Activated CD4-positive, alpha-beta memory T cell treated with anti-CD3 and anti-CD28 coated beads for 36 hours (primary cell): ENCODE measurements at regions not wholly inside any gene's neighbourhood (a gene's known extent, or its start where the extent isn't known, plus 50 kb on each side); places are given as distances from the start of the nearest gene placed in this dataset.

Experiments used
- CTCF ChIA-PET: fragments of 350-600 bp; sonication (Branson Sonifier 250); formaldehyde crosslinking; loops from one replicate; lab custom pipeline; 2021; ENCODE audit warnings: antibody characterized with exemption, inconsistent platforms; lab: Charles Lee
- POLR2A ChIA-PET: fragments of 350-600 bp; sonication (Branson Sonifier 250); formaldehyde crosslinking; loops from one replicate; lab custom pipeline; 2021; ENCODE audit warnings: antibody characterized with exemption; lab: Charles Lee
- DNase-seq: peaks from one replicate; pipeline ENCODE4 v3.0.0-alpha.2; 2020
- H3K27ac Mint-ChIP-seq: one replicate; pipeline ENCODE4 v1.8.0; 2021; ENCODE audit warnings: mixed read lengths
- H3K27me3 Mint-ChIP-seq: one replicate; pipeline ENCODE4 v1.8.0; 2021; ENCODE audit warnings: mixed read lengths
- H3K36me3 Mint-ChIP-seq: one replicate; pipeline ENCODE4 v1.8.0; 2021; ENCODE audit warnings: mixed read lengths
- H3K4me1 Mint-ChIP-seq: one replicate; pipeline ENCODE4 v1.8.0; 2021; ENCODE audit warnings: low read depth, mixed read lengths
- H3K4me3 Mint-ChIP-seq: one replicate; pipeline ENCODE4 v1.8.0; 2021; ENCODE audit warnings: mild to moderate bottlenecking, mixed read lengths
- H3K9me3 Mint-ChIP-seq: one replicate; pipeline ENCODE4 v1.8.0; 2021; ENCODE audit warnings: mixed read lengths
- intact Hi-C: fragments of 100-400 bp; cut with micrococcal nuclease; formaldehyde crosslinking; loops from one replicate; pipeline ENCODE4 v1.15.1; 2023

- intact Hi-C loops: no loop called here
- Mint-ChIP-seq H3K36me3 (no peaks in the 10 kb centered on the region), H3K27me3 (no peaks in the 10 kb centered on the region), H3K4me1 (no peaks in the 10 kb centered on the region), H3K9me3 (no peaks in the 10 kb centered on the region), H3K27ac (no peak overlapping the region), H3K4me3 (no peak overlapping the region)
- ChIA-PET POLR2A (no interaction called here), CTCF (no interaction called here)
- no peak for DNase-seq
Observed at GRCh38 chr4:13142191-13142590, 341.9 kb downstream of the RAB28 start.

GRCh38 chr4:13137390-13137789 lies 346.8 kb downstream of the RAB28 start:
- ChIA-PET POLR2A (no interaction called here), CTCF (no interaction called here)
- Mint-ChIP-seq H3K4me1 (no peaks in the 10 kb centered on the region), H3K36me3 (no peaks in the 10 kb centered on the region), H3K9me3 (no peaks in the 10 kb centered on the region), H3K27ac (no peak overlapping the region), H3K27me3 (no peaks in the 10 kb centered on the region), H3K4me3 (no peak overlapping the region)
- intact Hi-C loops: no loop called here
- no peak for DNase-seq

GRCh38 chr4:13133700-13134099 lies 350.4 kb downstream of the RAB28 start:
- CTCF ChIA-PET: no interaction called here
- no peak for DNase-seq
- H3K9me3 Mint-ChIP-seq: no peaks in the 10 kb centered on the region
- H3K27ac Mint-ChIP-seq: no peak overlapping the region
- no peaks in the 10 kb centered on the region for H3K36me3 Mint-ChIP-seq
- POLR2A ChIA-PET: no interaction called here
- H3K4me3 Mint-ChIP-seq: no peak overlapping the region
- H3K27me3 Mint-ChIP-seq: no peaks in the 10 kb centered on the region
- H3K4me1 Mint-ChIP-seq: no peaks in the 10 kb centered on the region
- intact Hi-C loops: no loop called here

DNA sequence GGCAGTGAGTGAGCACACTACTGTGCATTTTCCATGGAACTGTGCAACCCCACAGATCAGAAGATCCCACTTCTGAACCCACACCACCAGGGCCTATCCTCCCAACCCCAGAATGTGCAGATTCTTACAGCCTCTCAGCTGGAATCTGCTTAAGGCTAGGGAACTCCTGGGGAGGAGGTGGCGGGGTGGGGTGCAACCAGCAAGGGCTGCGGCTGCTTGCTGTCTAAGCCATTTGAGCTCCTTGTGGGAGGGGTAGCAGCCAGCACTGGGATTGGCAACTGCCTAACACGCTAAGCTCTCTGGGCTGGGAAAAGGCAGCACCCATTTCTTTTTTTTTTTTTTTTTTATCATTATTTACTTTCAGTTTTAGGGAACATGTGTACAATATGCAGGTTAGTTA lies 353.3 kb downstream of the RAB28 start:
- no peaks in the 10 kb centered on the region for H3K36me3 Mint-ChIP-seq
- H3K27me3 Mint-ChIP-seq: no peaks in the 10 kb centered on the region
- H3K9me3 Mint-ChIP-seq: no peaks in the 10 kb centered on the region
- intact Hi-C loops: no loop called here
- no peak for DNase-seq
- ChIA-PET POLR2A (no interaction called here), CTCF (no interaction called here)
- no peak overlapping the region for H3K4me3 Mint-ChIP-seq
- no peak overlapping the region for H3K27ac Mint-ChIP-seq
- H3K4me1 Mint-ChIP-seq: no peaks in the 10 kb centered on the region

GRCh38 chr4:13129095-13129494 lies 355.0 kb downstream of the RAB28 start:
- no peak overlapping the region for H3K27ac Mint-ChIP-seq
- no peaks in the 10 kb centered on the region for H3K9me3 Mint-ChIP-seq
- ChIA-PET CTCF (no interaction called here), POLR2A (interaction anchor here (1.1 kb wide), 1 partner anchor 31 kb away, joined by 3 read pairs; no protein-coding TSS in a partner anchor)
- H3K27me3 Mint-ChIP-seq: no peaks in the 10 kb centered on the region
- no peak for DNase-seq
- H3K36me3 Mint-ChIP-seq: no peaks in the 10 kb centered on the region
- no peaks in the 10 kb centered on the region for H3K4me1 Mint-ChIP-seq
- H3K4me3 Mint-ChIP-seq: no peak overlapping the region
- intact Hi-C loops: no loop called here

- POLR2A ChIA-PET: no interaction called here
- CTCF ChIA-PET: no interaction called here
- Mint-ChIP-seq H3K27me3 (no peaks in the 10 kb centered on the region), H3K4me3 (no peak overlapping the region), H3K36me3 (no peaks in the 10 kb centered on the region), H3K4me1 (no peaks in the 10 kb centered on the region), H3K9me3 (no peaks in the 10 kb centered on the region), H3K27ac (no peak overlapping the region)
- DNase-seq: no peak
- intact Hi-C loops: no loop called here
Observed at GRCh38 chr4:13126976-13127910, 356.9 kb downstream of the RAB28 start.

- Mint-ChIP-seq H3K4me1 (no peaks in the 10 kb centered on the region), H3K36me3 (no peaks in the 10 kb centered on the region), H3K4me3 (no peak overlapping the region), H3K27ac (no peak overlapping the region), H3K27me3 (no peaks in the 10 kb centered on the region), H3K9me3 (peaks cover 2% of the 10 kb centered on the region)
- ChIA-PET POLR2A (no interaction called here), CTCF (no interaction called here)
- no peak for DNase-seq
- intact Hi-C loops: no loop called here
Observed at GRCh38 chr4:13118633-13119032, 365.5 kb downstream of the RAB28 start.

- POLR2A ChIA-PET: no interaction called here
- no peaks in the 10 kb centered on the region for H3K4me1 Mint-ChIP-seq
- no peaks in the 10 kb centered on the region for H3K36me3 Mint-ChIP-seq
- DNase-seq: no peak
- intact Hi-C loops: no loop called here
- CTCF ChIA-PET: no interaction called here
- no peaks in the 10 kb centered on the region for H3K27me3 Mint-ChIP-seq
- no peak overlapping the region for H3K27ac Mint-ChIP-seq
- no peak overlapping the region for H3K4me3 Mint-ChIP-seq
- peaks cover 7% of the 10 kb centered on the region for H3K9me3 Mint-ChIP-seq
Observed at GRCh38 chr4:13117185-13117584, 367.0 kb downstream of the RAB28 start.

- no peak for DNase-seq
- peaks cover 24% of the 10 kb centered on the region for H3K9me3 Mint-ChIP-seq
- CTCF ChIA-PET: no interaction called here
- no peak overlapping the region for H3K27ac Mint-ChIP-seq
- intact Hi-C loops: no loop called here
- no peak overlapping the region for H3K4me3 Mint-ChIP-seq
- POLR2A ChIA-PET: no interaction called here
- H3K4me1 Mint-ChIP-seq: no peaks in the 10 kb centered on the region
- H3K27me3 Mint-ChIP-seq: no peaks in the 10 kb centered on the region
- peaks cover 3% of the 10 kb centered on the region for H3K36me3 Mint-ChIP-seq
Observed at GRCh38 chr4:13112030-13112429, 372.1 kb downstream of the RAB28 start.

GRCh38 chr4:13109536-13109935 lies 374.6 kb downstream of the RAB28 start:
- ChIA-PET CTCF (no interaction called here), POLR2A (no interaction called here)
- peaks cover 3% of the 10 kb centered on the region for H3K36me3 Mint-ChIP-seq
- intact Hi-C loops: no loop called here
- DNase-seq: no peak
- H3K27ac Mint-ChIP-seq: no peak overlapping the region
- H3K4me3 Mint-ChIP-seq: no peak overlapping the region
- H3K27me3 Mint-ChIP-seq: no peaks in the 10 kb centered on the region
- H3K4me1 Mint-ChIP-seq: no peaks in the 10 kb centered on the region
- H3K9me3 Mint-ChIP-seq: peaks cover 22% of the 10 kb centered on the region

DNA sequence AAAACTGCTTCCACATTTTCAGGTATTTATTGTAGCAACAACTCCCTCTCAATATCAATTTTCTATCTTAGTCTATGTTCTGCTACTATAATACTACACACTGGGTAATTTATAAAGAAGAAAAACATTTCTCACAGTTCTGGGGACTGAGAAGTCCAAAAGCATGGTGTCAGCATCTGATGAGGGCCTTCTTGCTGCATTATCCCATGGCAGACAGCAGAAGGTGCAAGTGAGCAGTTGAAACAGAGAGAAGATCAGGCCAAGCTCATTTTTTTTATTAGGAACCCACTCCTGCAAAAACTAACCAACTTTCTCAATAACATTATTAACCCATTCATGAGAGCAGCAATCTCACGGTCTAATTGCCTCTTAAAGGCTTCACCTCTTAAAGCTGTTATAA lies 376.0 kb downstream of the RAB28 start:
- Mint-ChIP-seq H3K4me3 (no peak overlapping the region), H3K9me3 (peaks cover 22% of the 10 kb centered on the region), H3K36me3 (peaks cover 3% of the 10 kb centered on the region), H3K4me1 (no peaks in the 10 kb centered on the region), H3K27ac (no peak overlapping the region), H3K27me3 (no peaks in the 10 kb centered on the region)
- DNase-seq: no peak
- ChIA-PET POLR2A (no interaction called here), CTCF (no interaction called here)
- intact Hi-C loops: no loop called here

DNA sequence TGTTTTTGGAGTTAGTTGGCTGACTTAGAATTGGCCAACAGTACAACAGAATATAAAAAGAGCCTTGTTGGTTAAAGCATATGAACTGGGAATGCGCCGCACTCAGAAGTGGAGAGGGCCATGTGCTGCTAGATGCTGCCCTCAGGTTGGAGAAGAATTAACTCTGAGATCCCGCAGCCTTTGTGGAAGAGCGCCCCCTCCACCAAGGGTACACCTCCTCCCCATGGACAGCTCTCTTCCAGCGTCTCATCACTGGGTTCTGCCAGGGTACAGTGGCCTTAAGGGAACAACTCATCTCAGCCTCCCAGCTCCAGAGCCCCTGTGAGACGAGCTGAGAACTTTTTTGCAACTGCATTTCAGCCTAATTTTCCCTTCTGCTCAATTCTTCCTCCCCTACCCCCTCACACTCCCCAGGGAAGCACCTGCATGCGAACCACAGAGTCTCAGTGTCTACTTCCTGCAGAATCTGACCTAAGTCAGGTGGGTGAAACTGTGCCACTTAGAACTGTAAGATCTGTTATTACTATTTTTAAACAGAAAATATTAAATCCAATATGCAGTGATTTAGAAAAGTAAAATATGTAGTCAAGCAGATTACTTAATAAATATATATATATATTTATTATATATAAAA lies 380.6 kb downstream of the RAB28 start:
- ChIA-PET CTCF (no interaction called here), POLR2A (no interaction called here)
- no peaks in the 10 kb centered on the region for H3K27me3 Mint-ChIP-seq
- intact Hi-C loops: no loop called here
- H3K27ac Mint-ChIP-seq: no peak overlapping the region
- no peaks in the 10 kb centered on the region for H3K36me3 Mint-ChIP-seq
- H3K4me3 Mint-ChIP-seq: no peak overlapping the region
- DNase-seq: no peak
- H3K4me1 Mint-ChIP-seq: no peaks in the 10 kb centered on the region
- peaks cover 8% of the 10 kb centered on the region for H3K9me3 Mint-ChIP-seq
